Calu3 (cell line): ENCODE measurements at regions not wholly inside any gene's neighbourhood (a gene's known extent, or its start where the extent isn't known, plus 50 kb on each side); places are given as distances from the start of the nearest gene placed in this dataset.

Experiments
- BruUV-seq: library from RNA; stranded (reverse); fragments of 400-500 nt; replicated peaks from 2 replicates; lab custom pipeline; 2021; lab: Mats Ljungman, UMichigan
- CTCF ChIA-PET: fragments of 300-600 bp; sonication (Branson Sonifier 250); formaldehyde crosslinking; loops from one replicate; lab custom pipeline; 2022; ENCODE audit warnings: antibody characterized with exemption; lab: Charles Lee
- DNase-seq: peaks from one replicate; pipeline ENCODE4 v3.0.0; 2022
- H3K27ac Mint-ChIP-seq: one replicate; pipeline ENCODE4 v1.8.0; 2022; ENCODE audit warnings: mixed read lengths; ENCODE audit not compliant: unreplicated experiment
- H3K27me3 Mint-ChIP-seq: one replicate; pipeline ENCODE4 v1.8.0; 2022; ENCODE audit warnings: mixed read lengths; ENCODE audit not compliant: unreplicated experiment
- H3K36me3 Mint-ChIP-seq: one replicate; pipeline ENCODE4 v1.8.0; 2022; ENCODE audit warnings: mild to moderate bottlenecking, moderate library complexity, mixed read lengths; ENCODE audit not compliant: insufficient read depth, unreplicated experiment
- H3K4me1 Mint-ChIP-seq: one replicate; pipeline ENCODE4 v1.8.0; 2022; ENCODE audit warnings: mild to moderate bottlenecking, low read depth, mixed read lengths; ENCODE audit not compliant: unreplicated experiment
- H3K4me3 Mint-ChIP-seq: one replicate; pipeline ENCODE4 v1.8.0; 2022; ENCODE audit warnings: mild to moderate bottlenecking, low read depth, moderate library complexity, mixed read lengths; ENCODE audit not compliant: unreplicated experiment
- H3K9me3 Mint-ChIP-seq: one replicate; pipeline ENCODE4 v1.8.0; 2022; ENCODE audit warnings: low read depth, mixed read lengths; ENCODE audit not compliant: unreplicated experiment
- intact Hi-C: fragments of 100-400 bp; cut with micrococcal nuclease; formaldehyde crosslinking; loops from one replicate; pipeline ENCODE4 v1.10.0; 2022; ENCODE audit not compliant: unreplicated experiment
- TF ChIP-seq, protein P1 (sequence below): fragments of 200-600 bp; IDR thresholded peaks from one replicate; pipeline ENCODE4 v1.8.0; 2022; ENCODE audit warnings: antibody characterized with exemption; ENCODE audit not compliant: unreplicated experiment

DNA sequence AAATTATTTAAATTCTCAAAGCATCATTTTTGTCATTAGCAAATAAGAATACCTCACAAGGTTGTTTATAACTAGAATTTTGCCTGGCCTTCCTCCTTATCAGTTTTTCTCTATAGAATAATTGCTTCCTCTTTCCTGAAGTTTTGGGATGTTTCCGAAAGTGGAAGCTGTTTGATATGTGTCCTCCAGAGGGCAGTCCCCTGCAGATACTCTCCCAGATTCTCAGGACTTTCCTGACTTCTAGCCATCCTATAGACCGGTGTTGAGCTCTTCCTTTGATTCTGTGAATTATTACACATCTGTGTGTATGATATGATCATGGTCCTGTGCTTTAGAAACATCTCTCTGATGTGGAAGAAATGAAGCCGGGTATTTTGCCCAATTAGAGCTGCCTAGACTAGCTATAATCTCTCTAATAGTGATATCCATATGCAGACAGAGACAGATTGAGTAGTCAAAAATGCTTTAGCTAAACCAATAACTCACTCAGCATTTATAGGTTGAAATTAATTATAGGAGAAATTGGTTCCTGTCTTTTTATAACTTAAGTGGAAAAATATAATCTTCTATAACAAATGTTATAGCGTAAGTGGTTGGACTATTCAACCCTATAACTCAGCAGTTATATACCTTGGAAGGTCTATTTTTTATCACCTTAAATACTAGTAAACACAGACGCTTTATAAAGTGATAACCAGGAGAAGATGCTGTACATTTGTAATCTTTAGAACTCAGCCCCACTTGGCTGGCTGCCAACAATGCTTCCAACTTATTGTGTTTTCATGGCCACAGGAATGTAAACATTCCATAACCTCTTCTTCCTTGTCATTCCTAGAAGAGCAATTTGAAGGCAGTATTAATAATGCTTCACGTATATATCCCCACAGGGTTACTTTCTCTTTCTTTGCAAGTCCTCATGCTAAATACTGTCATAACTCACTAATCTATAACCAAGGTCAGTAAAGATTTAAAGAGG is 201.0 kb upstream of the RXFP2 start:
- Mint-ChIP-seq H3K27ac (no peak overlapping the region), H3K4me1 (peaks cover 14% of the 10 kb centered on the region), H3K4me3 (no peak overlapping the region), H3K36me3 (no peaks in the 10 kb centered on the region), H3K27me3 (no peaks in the 10 kb centered on the region), H3K9me3 (no peaks in the 10 kb centered on the region)
- intact Hi-C loops: loop anchor here (1.0 to 10.0 kb wide), 2 partner anchors 104 to 204 kb away; no protein-coding TSS in a partner anchor
- CTCF ChIA-PET: interaction anchor here (0.6 to 2.0 kb wide), 7 partner anchors 11 to 1319 kb away, joined by 3 to 19 read pairs (median 3); no protein-coding TSS in a partner anchor
- no TSS peak for BruUV-seq
- DNase-seq: peak; percentile 4
- TF ChIP-seq, protein P1, sequence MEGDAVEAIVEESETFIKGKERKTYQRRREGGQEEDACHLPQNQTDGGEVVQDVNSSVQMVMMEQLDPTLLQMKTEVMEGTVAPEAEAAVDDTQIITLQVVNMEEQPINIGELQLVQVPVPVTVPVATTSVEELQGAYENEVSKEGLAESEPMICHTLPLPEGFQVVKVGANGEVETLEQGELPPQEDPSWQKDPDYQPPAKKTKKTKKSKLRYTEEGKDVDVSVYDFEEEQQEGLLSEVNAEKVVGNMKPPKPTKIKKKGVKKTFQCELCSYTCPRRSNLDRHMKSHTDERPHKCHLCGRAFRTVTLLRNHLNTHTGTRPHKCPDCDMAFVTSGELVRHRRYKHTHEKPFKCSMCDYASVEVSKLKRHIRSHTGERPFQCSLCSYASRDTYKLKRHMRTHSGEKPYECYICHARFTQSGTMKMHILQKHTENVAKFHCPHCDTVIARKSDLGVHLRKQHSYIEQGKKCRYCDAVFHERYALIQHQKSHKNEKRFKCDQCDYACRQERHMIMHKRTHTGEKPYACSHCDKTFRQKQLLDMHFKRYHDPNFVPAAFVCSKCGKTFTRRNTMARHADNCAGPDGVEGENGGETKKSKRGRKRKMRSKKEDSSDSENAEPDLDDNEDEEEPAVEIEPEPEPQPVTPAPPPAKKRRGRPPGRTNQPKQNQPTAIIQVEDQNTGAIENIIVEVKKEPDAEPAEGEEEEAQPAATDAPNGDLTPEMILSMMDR: peak; percentile 13

DNA sequence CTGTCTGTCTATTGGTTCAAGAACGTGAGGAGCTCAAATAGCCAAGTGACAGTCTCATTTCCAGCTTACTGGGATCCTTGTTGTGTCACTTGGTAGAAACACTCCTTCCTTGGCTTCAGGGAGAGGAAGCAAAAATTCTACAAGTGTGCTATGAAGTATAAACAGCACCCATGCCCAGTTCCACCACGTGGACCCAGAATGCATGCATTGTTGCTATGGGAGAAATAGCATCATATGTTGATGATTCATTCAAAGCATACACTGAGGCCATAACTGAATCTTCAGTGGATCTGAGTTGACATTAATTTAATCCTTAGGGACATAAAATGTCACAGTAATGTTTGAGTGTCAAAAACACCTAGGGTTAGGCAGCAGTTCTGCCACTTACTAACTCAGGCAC is 199.0 kb upstream of the RXFP2 start:
- intact Hi-C loops: no loop called here
- no peak overlapping the region for H3K4me3 Mint-ChIP-seq
- no peaks in the 10 kb centered on the region for H3K36me3 Mint-ChIP-seq
- H3K9me3 Mint-ChIP-seq: no peaks in the 10 kb centered on the region
- no peak overlapping the region for H3K27ac Mint-ChIP-seq
- peaks cover 14% of the 10 kb centered on the region for H3K4me1 Mint-ChIP-seq
- CTCF ChIA-PET: no interaction called here
- no peaks in the 10 kb centered on the region for H3K27me3 Mint-ChIP-seq
- TF ChIP-seq, protein P1: no peak
- no peak for DNase-seq
- no TSS peak for BruUV-seq

DNA sequence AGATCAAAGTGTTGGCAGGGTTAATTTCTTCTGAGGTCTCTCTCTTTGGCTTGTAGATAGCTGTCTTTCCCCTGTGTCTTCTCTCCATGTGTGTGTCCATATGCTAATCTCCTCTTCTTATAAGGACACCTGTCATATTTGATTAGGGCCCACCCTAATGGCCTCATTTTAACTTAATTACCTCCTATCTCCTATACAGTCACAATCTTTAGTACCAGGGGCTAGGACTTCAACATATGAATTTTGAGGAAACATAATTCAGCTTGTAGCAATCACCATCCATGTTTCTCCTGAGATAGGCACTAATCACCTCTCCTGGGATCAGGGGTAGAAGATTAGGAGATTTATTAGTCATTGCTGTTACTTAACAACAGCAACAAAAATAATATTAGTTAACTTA is 196.1 kb upstream of the RXFP2 start:
- Mint-ChIP-seq H3K4me3 (no peak overlapping the region), H3K36me3 (no peaks in the 10 kb centered on the region), H3K27ac (no peak overlapping the region), H3K9me3 (no peaks in the 10 kb centered on the region), H3K27me3 (no peaks in the 10 kb centered on the region), H3K4me1 (peaks cover 11% of the 10 kb centered on the region)
- intact Hi-C loops: no loop called here
- DNase-seq: no peak
- TF ChIP-seq, protein P1: no peak
- BruUV-seq: no TSS peak
- CTCF ChIA-PET: no interaction called here

DNA sequence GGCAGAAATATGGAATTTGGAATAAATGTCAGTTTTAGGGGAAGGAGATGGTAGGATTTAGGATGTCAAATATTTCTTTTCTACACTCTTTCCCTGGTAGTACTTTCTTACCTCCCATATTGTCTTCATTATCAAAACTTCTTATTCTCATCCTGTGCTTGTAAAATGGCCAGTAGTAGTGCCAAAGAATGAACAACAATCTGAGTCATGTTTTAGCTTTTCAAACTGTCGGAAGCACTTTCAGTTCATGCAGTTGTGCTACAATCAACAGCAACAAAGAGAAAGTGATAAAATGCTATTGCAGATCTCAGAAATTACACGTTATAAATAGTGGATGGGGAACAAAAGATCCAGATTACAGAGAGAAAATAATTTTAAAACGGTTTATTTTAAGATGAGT is 193.7 kb upstream of the RXFP2 start:
- CTCF ChIA-PET: no interaction called here
- H3K27me3 Mint-ChIP-seq: no peaks in the 10 kb centered on the region
- no peak for DNase-seq
- H3K4me3 Mint-ChIP-seq: no peak overlapping the region
- H3K9me3 Mint-ChIP-seq: no peaks in the 10 kb centered on the region
- BruUV-seq: no TSS peak
- H3K4me1 Mint-ChIP-seq: no peaks in the 10 kb centered on the region
- intact Hi-C loops: loop anchor here (5.0 kb wide), 1 partner anchor 42 kb away; no protein-coding TSS in a partner anchor
- H3K36me3 Mint-ChIP-seq: no peaks in the 10 kb centered on the region
- no peak overlapping the region for H3K27ac Mint-ChIP-seq
- TF ChIP-seq, protein P1: no peak
